Caki2 (cell line): ENCODE measurements at regions not wholly inside any gene's neighbourhood (a gene's known extent, or its start where the extent isn't known, plus 50 kb on each side); places are given as distances from the start of the nearest gene placed in this dataset.

Experiments
- DNase-seq: peaks from one replicate; pipeline ENCODE4 v3.0.0-alpha.2; 2015; ENCODE audit warnings: low read depth
- in situ Hi-C: cut with HindIII; loops from 2 replicates; pipeline ENCODE4 v1.10.0; 2016; ENCODE audit warnings: low sequenced_read_pairs, low pct_unique_long_range_greater_than_20kb, mixed read lengths

- in situ Hi-C loops: no loop called here
- DNase-seq: no peak
These were observed 189.9 kb upstream of the FOXN2 start for GRCh38 chr2:48124592-48124991.

- DNase-seq: no peak
- in situ Hi-C loops: no loop called here
These were observed 188.3 kb upstream of the FOXN2 start for GRCh38 chr2:48126162-48126561.

GRCh38 chr2:48127612-48128191, 186.8 kb upstream of the FOXN2 start:
- in situ Hi-C loops: no loop called here
- DNase-seq: no peak

GRCh38 chr2:48129293-48129950, 185.1 kb upstream of the FOXN2 start:
- no peak for DNase-seq
- in situ Hi-C loops: no loop called here

GRCh38 chr2:48131539-48132270, 182.8 kb upstream of the FOXN2 start:
- no peak for DNase-seq
- in situ Hi-C loops: no loop called here

GRCh38 chr2:48132271-48132625, 182.2 kb upstream of the FOXN2 start:
- in situ Hi-C loops: no loop called here
- DNase-seq: no peak

- DNase-seq: no peak
- in situ Hi-C loops: no loop called here
These were observed 179.8 kb upstream of the FOXN2 start for GRCh38 chr2:48134704-48135103.

- DNase-seq: no peak
- in situ Hi-C loops: no loop called here
These were observed 178.7 kb upstream of the FOXN2 start for GRCh38 chr2:48135797-48136196.

- in situ Hi-C loops: no loop called here
- no peak for DNase-seq
These were observed 176.7 kb upstream of the FOXN2 start for GRCh38 chr2:48137829-48138228.

- in situ Hi-C loops: no loop called here
These were observed 175.6 kb upstream of the FOXN2 start for GRCh38 chr2:48138898-48139297.

GRCh38 chr2:48140586-48140985, 173.9 kb upstream of the FOXN2 start:
- in situ Hi-C loops: no loop called here
- DNase-seq: no peak

More at GRCh38 chr2:48138898-48139297, 175.6 kb upstream of the FOXN2 start:
- no peak for DNase-seq

- in situ Hi-C loops: no loop called here
These were observed 169.7 kb upstream of the FOXN2 start for GRCh38 chr2:48144777-48145176.

GRCh38 chr2:48145845-48146452, 168.5 kb upstream of the FOXN2 start:
- in situ Hi-C loops: no loop called here
- DNase-seq: no peak

More at GRCh38 chr2:48144777-48145176, 169.7 kb upstream of the FOXN2 start:
- no peak for DNase-seq

GRCh38 chr2:48146552-48146951, 167.9 kb upstream of the FOXN2 start:
- DNase-seq: no peak
- in situ Hi-C loops: no loop called here

- in situ Hi-C loops: no loop called here
- DNase-seq: no peak
These were observed 166.8 kb upstream of the FOXN2 start for GRCh38 chr2:48147719-48148118.

GRCh38 chr2:48148841-48149430, 165.5 kb upstream of the FOXN2 start:
- no peak for DNase-seq

GRCh38 chr2:48157150-48157549, 157.3 kb upstream of the FOXN2 start:
- in situ Hi-C loops: no loop called here

More at GRCh38 chr2:48148841-48149430, 165.5 kb upstream of the FOXN2 start:
- in situ Hi-C loops: no loop called here

GRCh38 chr2:48161628-48162027, 152.9 kb upstream of the FOXN2 start:
- in situ Hi-C loops: no loop called here
- no peak for DNase-seq

More at GRCh38 chr2:48157150-48157549, 157.3 kb upstream of the FOXN2 start:
- no peak for DNase-seq

GRCh38 chr2:48162742-48163141, 151.7 kb upstream of the FOXN2 start:
- in situ Hi-C loops: no loop called here

More at GRCh38 chr2:48162742-48163141, 151.7 kb upstream of the FOXN2 start:
- no peak for DNase-seq
